Glutamatergic neuron (in vitro differentiated cells): ENCODE measurements at regions not wholly inside any gene's neighbourhood (a gene's known extent, or its start where the extent isn't known, plus 50 kb on each side); places are given as distances from the start of the nearest gene placed in this dataset.

Experiments
- DNase-seq: peaks from one replicate; pipeline ENCODE4 v3.0.0; 2022
- H3K27ac Mint-ChIP-seq: one replicate; pipeline ENCODE4 v1.8.0; 2020; ENCODE audit warnings: mild to moderate bottlenecking, mixed read lengths, inconsistent platforms; ENCODE audit not compliant: unreplicated experiment
- H3K27me3 Mint-ChIP-seq: one replicate; pipeline ENCODE4 v1.8.0; 2020; ENCODE audit warnings: mild to moderate bottlenecking, moderate library complexity, mixed read lengths, inconsistent platforms; ENCODE audit not compliant: unreplicated experiment
- H3K36me3 Mint-ChIP-seq: one replicate; pipeline ENCODE4 v1.8.0; 2020; ENCODE audit warnings: mild to moderate bottlenecking, mixed read lengths, inconsistent platforms; ENCODE audit not compliant: unreplicated experiment
- H3K4me1 Mint-ChIP-seq: one replicate; pipeline ENCODE4 v1.8.0; 2020; ENCODE audit warnings: mild to moderate bottlenecking, low read depth, mixed read lengths, inconsistent platforms; ENCODE audit not compliant: unreplicated experiment
- H3K4me3 Mint-ChIP-seq: one replicate; pipeline ENCODE4 v1.8.0; 2020; ENCODE audit warnings: mild to moderate bottlenecking, mixed read lengths, inconsistent platforms; ENCODE audit not compliant: unreplicated experiment
- H3K9me3 Mint-ChIP-seq: one replicate; pipeline ENCODE4 v1.8.0; 2020; ENCODE audit warnings: mild to moderate bottlenecking, moderate library complexity, mixed read lengths, inconsistent platforms; ENCODE audit not compliant: unreplicated experiment
- CTCF ChIP-seq: fragments of 200-600 bp; sonication (generic); IDR thresholded peaks from one replicate; pipeline ENCODE4 v1.5.0; 2021; ENCODE audit not compliant: partially characterized antibody, unreplicated experiment

GRCh38 chr1:190759807-190760206, 282.1 kb upstream of the BRINP3 start:
- Mint-ChIP-seq H3K36me3 (no peaks in the 10 kb centered on the region), H3K9me3 (no peaks in the 10 kb centered on the region), H3K4me1 (no peaks in the 10 kb centered on the region), H3K27ac (no peak overlapping the region), H3K27me3 (no peaks in the 10 kb centered on the region), H3K4me3 (no peak overlapping the region)
- no peak for DNase-seq
- no peak for TF ChIP-seq CTCF

- Mint-ChIP-seq H3K27ac (no peak overlapping the region), H3K36me3 (no peaks in the 10 kb centered on the region), H3K9me3 (no peaks in the 10 kb centered on the region), H3K27me3 (no peaks in the 10 kb centered on the region), H3K4me1 (no peaks in the 10 kb centered on the region), H3K4me3 (no peak overlapping the region)
- no peak for TF ChIP-seq CTCF
- no peak for DNase-seq
Observed at GRCh38 chr1:190762325-190762724, 284.7 kb upstream of the BRINP3 start.

- TF ChIP-seq CTCF, result no peak
- Mint-ChIP-seq H3K4me3 (no peak overlapping the region), H3K9me3 (no peaks in the 10 kb centered on the region), H3K36me3 (no peaks in the 10 kb centered on the region), H3K4me1 (no peaks in the 10 kb centered on the region), H3K27me3 (no peaks in the 10 kb centered on the region), H3K27ac (no peak overlapping the region)
- DNase-seq, result no peak
Observed at GRCh38 chr1:190792873-190793272, 315.2 kb upstream of the BRINP3 start.

GRCh38 chr1:190807629-190808028, 330.0 kb upstream of the BRINP3 start:
- DNase-seq, result no peak

GRCh38 chr1:190808035-190808434, 330.4 kb upstream of the BRINP3 start:
- Mint-ChIP-seq H3K9me3 (no peaks in the 10 kb centered on the region), H3K4me3 (no peak overlapping the region), H3K27me3 (no peaks in the 10 kb centered on the region), H3K4me1 (no peaks in the 10 kb centered on the region), H3K36me3 (no peaks in the 10 kb centered on the region), H3K27ac (no peak overlapping the region)
- no peak for DNase-seq
- no peak for TF ChIP-seq CTCF

More at GRCh38 chr1:190807629-190808028, 330.0 kb upstream of the BRINP3 start:
- Mint-ChIP-seq H3K27ac (no peak overlapping the region), H3K36me3 (no peaks in the 10 kb centered on the region), H3K9me3 (no peaks in the 10 kb centered on the region), H3K4me1 (no peaks in the 10 kb centered on the region), H3K4me3 (no peak overlapping the region), H3K27me3 (no peaks in the 10 kb centered on the region)
- no peak for TF ChIP-seq CTCF
